Stomach (tissue), 8 donors: ENCODE measurements at regions not wholly inside any gene's neighbourhood (a gene's known extent, or its start where the extent isn't known, plus 50 kb on each side); places are given as distances from the start of the nearest gene placed in this dataset.

Source experiments
- DNase-seq, 2 donors: peaks; one replicate each; pipeline versions ENCODE4 v3.0.0 to v3.0.0-alpha.2; 2013 to 2019
- H3K27ac ChIP-seq, 5 donors: fragments of 200-600 bp in 4 of 5; sonication (generic) in 4 of 5; one replicate each; pipeline ENCODE4 v1.5.1; 2013 to 2019; ENCODE audit warnings: mild to moderate bottlenecking in 1 of 5, moderate library complexity in 1 of 5
- H3K27me3 ChIP-seq, 3 donors: fragments of 200-600 bp; sonication (generic); one replicate each; pipeline ENCODE4 v1.5.1; 2017 to 2019; ENCODE audit warnings: mixed run types in 1 of 3
- H3K36me3 ChIP-seq, 4 donors: fragments of 200-600 bp; sonication (generic); 1 replicate in 3 of 4; 2 replicates in 1 of 4; pipeline ENCODE4 v1.5.1; 2016 to 2019
- H3K4me1 ChIP-seq, 4 donors: fragments of 200-600 bp; sonication (generic); one replicate each; pipeline ENCODE4 v1.5.1; 2016 to 2019
- H3K4me3 ChIP-seq, 4 donors: fragments of 200-600 bp; sonication (generic) in 3 of 4; one replicate each; pipeline ENCODE4 v1.5.1; 2016 to 2019; ENCODE audit warnings: mild to moderate bottlenecking in 1 of 4
- H3K9me3 ChIP-seq, 4 donors: fragments of 200-600 bp; sonication (generic); one replicate each; pipeline ENCODE4 v1.5.1; 2016 to 2019
- EP300 ChIP-seq: sonication (generic); formaldehyde crosslinking; IDR thresholded peaks from one replicate; pipeline ENCODE4 v1.6.1; 2017; ENCODE audit warnings: antibody characterized with exemption
- POLR2A ChIP-seq, 4 donors: fragments of 450-650 bp; IDR thresholded peaks; one replicate each; pipeline ENCODE4 v1.6.1; 2016; ENCODE audit warnings: antibody characterized with exemption in 4 of 4, control low read depth in 2 of 4, mild to moderate bottlenecking in 1 of 4, moderate library complexity in 1 of 4
- POLR2AphosphoS5 ChIP-seq, 3 donors: sonication (generic); formaldehyde crosslinking; IDR thresholded peaks; one replicate each; pipeline ENCODE4 v1.6.1; 2016; ENCODE audit warnings: antibody characterized with exemption in 3 of 3
- WGBS, 5 donors: extraction: QIAGEN DNeasy Blood & Tissue Kit in 3 of 5; methylation state at CpG; one replicate each; pipeline versions ENCODE4 v1.1.5 to v1.1.7; 2013 to 2018; 5-methylcytosine and 5-hydroxymethylcytosine counted together
- intact Hi-C: fragments of 100-400 bp; cut with DNase I; formaldehyde crosslinking; loops from one replicate; pipeline ENCODE4 v1.15.1; 2023; ENCODE audit warnings: low total_unique reads
- TF ChIP-seq, protein P1 (sequence below), 7 experiments: fragments of 450-650 bp in 4 of 7; fragments of 200-600 bp in 3 of 7; sonication (generic) in 3 of 7; IDR thresholded peaks; one replicate each; pipeline ENCODE4 v1.5.1; 2016 to 2019; ENCODE audit warnings: antibody characterized with exemption in 7 of 7, control low read depth in 2 of 7, mild to moderate bottlenecking in 1 of 7
- donor health status: healthy with polysubstance abuse.
- donor health status: Bipolar disorder and iron deficiency.
- donor health status: healthy.

DNA sequence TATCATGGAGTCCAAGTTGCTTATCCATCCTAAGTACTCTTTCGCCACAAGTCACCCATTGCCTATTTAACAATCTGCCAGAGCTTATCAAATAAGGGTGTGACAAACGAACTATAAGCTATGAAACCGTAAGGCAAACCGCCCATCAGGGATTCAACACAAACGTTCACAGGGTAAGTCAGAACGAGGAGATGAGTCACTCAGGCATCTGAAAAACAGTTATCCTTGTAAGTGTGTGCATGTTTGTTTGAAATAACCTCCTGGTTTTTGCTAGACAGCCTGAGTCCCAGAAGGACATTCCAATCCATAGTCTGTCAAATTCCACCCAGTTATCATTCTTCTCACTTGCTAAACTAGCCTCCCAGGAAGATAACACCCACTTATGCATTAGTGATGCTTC, 299.1 kb downstream of the PAX3 start:
- 21 to 47% (median 31%) methylated on average over 6 of the region's 6 CpGs for WGBS, 5 donors
- no peak for DNase-seq
- no peaks in the 10 kb centered on the region for H3K9me3 ChIP-seq
- no peak overlapping the region for H3K27ac ChIP-seq
- no peaks in the 10 kb centered on the region for H3K36me3 ChIP-seq
- no peak overlapping the region for H3K4me3 ChIP-seq
- TF ChIP-seq EP300 (no peak), POLR2A (IDR thresholded peaks at IDR 0.05) (no peak), POLR2AphosphoS5 (IDR thresholded peaks at IDR 0.05) (no peak)
- TF ChIP-seq, protein P1, sequence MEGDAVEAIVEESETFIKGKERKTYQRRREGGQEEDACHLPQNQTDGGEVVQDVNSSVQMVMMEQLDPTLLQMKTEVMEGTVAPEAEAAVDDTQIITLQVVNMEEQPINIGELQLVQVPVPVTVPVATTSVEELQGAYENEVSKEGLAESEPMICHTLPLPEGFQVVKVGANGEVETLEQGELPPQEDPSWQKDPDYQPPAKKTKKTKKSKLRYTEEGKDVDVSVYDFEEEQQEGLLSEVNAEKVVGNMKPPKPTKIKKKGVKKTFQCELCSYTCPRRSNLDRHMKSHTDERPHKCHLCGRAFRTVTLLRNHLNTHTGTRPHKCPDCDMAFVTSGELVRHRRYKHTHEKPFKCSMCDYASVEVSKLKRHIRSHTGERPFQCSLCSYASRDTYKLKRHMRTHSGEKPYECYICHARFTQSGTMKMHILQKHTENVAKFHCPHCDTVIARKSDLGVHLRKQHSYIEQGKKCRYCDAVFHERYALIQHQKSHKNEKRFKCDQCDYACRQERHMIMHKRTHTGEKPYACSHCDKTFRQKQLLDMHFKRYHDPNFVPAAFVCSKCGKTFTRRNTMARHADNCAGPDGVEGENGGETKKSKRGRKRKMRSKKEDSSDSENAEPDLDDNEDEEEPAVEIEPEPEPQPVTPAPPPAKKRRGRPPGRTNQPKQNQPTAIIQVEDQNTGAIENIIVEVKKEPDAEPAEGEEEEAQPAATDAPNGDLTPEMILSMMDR (IDR thresholded peaks at IDR 0.05) = no peak
- intact Hi-C loops = no loop called here
- no peaks in the 10 kb centered on the region for H3K4me1 ChIP-seq
- no peaks in the 10 kb centered on the region for H3K27me3 ChIP-seq

DNA sequence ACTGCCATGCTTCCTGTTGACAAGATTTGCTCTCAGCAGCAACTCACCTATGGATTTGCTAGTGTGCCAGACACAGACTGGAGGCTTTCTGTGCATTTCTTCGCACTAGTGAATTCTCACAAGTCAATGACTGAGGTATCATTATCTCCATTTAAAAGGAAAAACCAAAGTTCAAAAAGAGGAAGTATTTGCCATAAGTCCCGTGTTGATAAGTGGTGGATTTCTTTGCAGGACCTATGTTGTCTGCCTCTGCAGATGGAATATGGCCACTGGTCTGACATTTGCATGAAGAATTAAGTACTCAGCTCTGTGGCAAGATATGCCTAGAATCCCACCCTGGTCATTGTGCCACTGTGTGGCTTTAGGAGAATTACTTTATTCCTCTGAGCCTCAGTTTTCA, 299.6 kb downstream of the PAX3 start:
- Histone ChIP-seq H3K9me3 (no peaks in the 10 kb centered on the region), H3K27ac (no peak overlapping the region), H3K36me3 (no peaks in the 10 kb centered on the region), H3K27me3 (no peaks in the 10 kb centered on the region), H3K4me1 (no peaks in the 10 kb centered on the region), H3K4me3 (no peak overlapping the region)
- TF ChIP-seq, protein P1 (IDR thresholded peaks at IDR 0.05) = no peak
- TF ChIP-seq EP300 (no peak), POLR2AphosphoS5 (IDR thresholded peaks at IDR 0.05) (no peak), POLR2A (IDR thresholded peaks at IDR 0.05) (no peak)
- no peak for DNase-seq
- intact Hi-C loops = no loop called here
- 40 to 66% (median 52%) methylated on average over 2 of the region's 2 CpGs for WGBS, 5 donors

DNA sequence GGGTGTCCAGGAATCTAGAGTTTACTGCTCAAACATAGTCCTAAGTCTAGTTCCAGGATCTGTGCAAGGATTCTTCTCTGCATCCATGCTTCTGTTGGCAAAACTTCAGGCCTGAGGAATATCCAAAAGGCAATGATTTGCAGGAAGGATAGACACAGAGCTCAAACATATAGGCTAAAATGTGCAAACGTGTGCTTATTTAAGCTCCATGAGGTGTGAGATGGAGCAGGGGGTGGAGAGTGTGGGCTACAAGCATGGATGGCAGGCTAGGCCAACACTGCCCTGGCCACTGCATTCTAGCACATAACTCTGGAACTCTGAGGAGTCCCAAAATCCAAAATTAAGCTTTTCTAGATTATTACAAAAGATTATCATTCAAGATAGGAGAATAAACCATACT, 301.1 kb downstream of the PAX3 start:
- intact Hi-C loops = no loop called here
- WGBS, 5 donors = 71 to 78% (median 73%) methylated on average over 1 of the region's 1 CpG
- Histone ChIP-seq H3K36me3 (no peaks in the 10 kb centered on the region), H3K27ac (no peak overlapping the region), H3K4me3 (no peak overlapping the region), H3K4me1 (no peaks in the 10 kb centered on the region), H3K27me3 (no peaks in the 10 kb centered on the region), H3K9me3 (no peaks in the 10 kb centered on the region)
- TF ChIP-seq POLR2AphosphoS5 (IDR thresholded peaks at IDR 0.05) = no peak
- no peak for TF ChIP-seq POLR2A (IDR thresholded peaks at IDR 0.05)
- no peak for TF ChIP-seq EP300
- TF ChIP-seq, protein P1 (IDR thresholded peaks at IDR 0.05) = no peak
- no peak for DNase-seq

DNA sequence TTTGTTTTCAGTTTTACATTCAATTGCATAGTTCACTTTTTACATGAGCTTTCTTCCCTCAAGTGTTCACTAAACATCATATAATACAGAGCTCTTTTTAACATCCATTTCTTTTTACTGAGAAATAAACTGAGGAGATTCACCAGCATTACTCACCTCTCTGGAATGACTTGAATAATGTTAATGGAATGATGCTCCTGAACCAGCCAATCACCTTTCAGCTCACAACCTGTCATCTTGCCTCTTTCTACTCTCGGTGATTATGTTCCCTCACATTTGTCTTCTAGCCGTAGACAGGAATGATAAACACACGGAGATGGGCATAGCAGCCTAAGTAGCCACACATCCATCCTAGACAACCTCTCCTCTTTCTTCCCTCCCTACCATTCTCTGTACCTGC, 301.7 kb downstream of the PAX3 start:
- Histone ChIP-seq H3K27ac (no peak overlapping the region), H3K4me3 (no peak overlapping the region), H3K27me3 (no peaks in the 10 kb centered on the region), H3K9me3 (no peaks in the 10 kb centered on the region), H3K4me1 (no peaks in the 10 kb centered on the region), H3K36me3 (no peaks in the 10 kb centered on the region)
- DNase-seq = peak in 1 of 2 donors; percentile 2
- WGBS, 5 donors = 57 to 73% (median 66%) methylated on average over 3 of the region's 3 CpGs
- TF ChIP-seq EP300 (no peak), POLR2A (IDR thresholded peaks at IDR 0.05) (no peak), POLR2AphosphoS5 (IDR thresholded peaks at IDR 0.05) (no peak)
- TF ChIP-seq, protein P1 (IDR thresholded peaks at IDR 0.05) = no peak
- intact Hi-C loops = no loop called here
